Peyer's patch (tissue), 4 donors: ENCODE measurements at regions not wholly inside any gene's neighbourhood (a gene's known extent, or its start where the extent isn't known, plus 50 kb on each side); places are given as distances from the start of the nearest gene placed in this dataset.

Experiments
- DNase-seq, 3 donors: peaks; one replicate each; pipeline ENCODE4 v3.0.0-alpha.2; 2017 to 2019
- H3K27ac ChIP-seq, 4 donors: fragments of 200-600 bp; sonication (generic); one replicate each; pipeline ENCODE4 v1.5.1; 2016 to 2019
- H3K27me3 ChIP-seq, 2 donors: fragments of 200-600 bp; sonication (generic); one replicate each; pipeline ENCODE4 v1.5.1; 2019
- H3K36me3 ChIP-seq, 3 donors: fragments of 200-600 bp; sonication (generic); one replicate each; pipeline ENCODE4 v1.5.1; 2016 to 2019
- H3K4me1 ChIP-seq, 4 donors: fragments of 200-600 bp; sonication (generic); one replicate each; pipeline ENCODE4 v1.5.1; 2016 to 2019
- H3K4me3 ChIP-seq, 4 donors: fragments of 200-600 bp; sonication (generic); 1 replicate in 3 of 4; 2 replicates in 1 of 4; pipeline ENCODE4 v1.5.1; 2016 to 2019; ENCODE audit warnings: mild to moderate bottlenecking in 1 of 4
- H3K9me3 ChIP-seq, 4 donors: fragments of 200-600 bp; sonication (generic); one replicate each; pipeline ENCODE4 v1.5.1; 2016 to 2019; ENCODE audit warnings: mild to moderate bottlenecking in 1 of 4
- POLR2A ChIP-seq, 2 donors: fragments of 450-650 bp; IDR thresholded peaks; one replicate each; pipeline ENCODE4 v1.5.1; 2017; ENCODE audit warnings: antibody characterized with exemption in 2 of 2, mild to moderate bottlenecking in 2 of 2, moderate library complexity in 2 of 2
- TF ChIP-seq, protein P1 (sequence below), 6 experiments: fragments of 450-650 bp in 4 of 6; fragments of 200-600 bp in 2 of 6; sonication (generic) in 1 of 6; IDR thresholded peaks; one replicate each; pipeline ENCODE4 v1.5.1; 2017 to 2019; ENCODE audit warnings: antibody characterized with exemption in 6 of 6, mild to moderate bottlenecking in 3 of 6, moderate library complexity in 1 of 6

DNA sequence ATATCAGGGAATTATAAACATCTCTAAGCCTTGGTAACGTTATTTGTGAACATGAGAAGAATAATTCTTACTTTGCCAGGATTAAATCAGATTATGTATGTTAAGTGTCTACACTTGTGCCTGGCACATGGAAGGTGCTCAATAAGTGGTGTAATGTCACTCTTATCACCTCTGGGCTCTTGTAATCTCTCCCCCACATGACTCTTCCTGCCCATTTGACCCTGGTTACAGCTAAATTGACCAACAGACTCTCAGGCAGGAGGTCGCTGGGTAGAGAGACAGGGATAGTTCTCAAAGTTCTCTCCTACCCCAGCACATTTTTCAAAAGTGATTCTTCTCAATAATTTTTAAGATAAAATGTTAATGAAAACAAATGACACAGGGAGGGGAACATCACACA is 137.8 kb upstream of the FRMD6 start:
- H3K4me3 ChIP-seq: no peak overlapping the region
- no peaks in the 10 kb centered on the region for H3K27me3 ChIP-seq
- no peaks in the 10 kb centered on the region for H3K4me1 ChIP-seq
- no peak for DNase-seq
- H3K27ac ChIP-seq: no peak overlapping the region
- H3K36me3 ChIP-seq: no peaks in the 10 kb centered on the region
- H3K9me3 ChIP-seq: no peaks in the 10 kb centered on the region
- no peak for TF ChIP-seq POLR2A (IDR thresholded peaks at IDR 0.05)
- TF ChIP-seq, protein P1, sequence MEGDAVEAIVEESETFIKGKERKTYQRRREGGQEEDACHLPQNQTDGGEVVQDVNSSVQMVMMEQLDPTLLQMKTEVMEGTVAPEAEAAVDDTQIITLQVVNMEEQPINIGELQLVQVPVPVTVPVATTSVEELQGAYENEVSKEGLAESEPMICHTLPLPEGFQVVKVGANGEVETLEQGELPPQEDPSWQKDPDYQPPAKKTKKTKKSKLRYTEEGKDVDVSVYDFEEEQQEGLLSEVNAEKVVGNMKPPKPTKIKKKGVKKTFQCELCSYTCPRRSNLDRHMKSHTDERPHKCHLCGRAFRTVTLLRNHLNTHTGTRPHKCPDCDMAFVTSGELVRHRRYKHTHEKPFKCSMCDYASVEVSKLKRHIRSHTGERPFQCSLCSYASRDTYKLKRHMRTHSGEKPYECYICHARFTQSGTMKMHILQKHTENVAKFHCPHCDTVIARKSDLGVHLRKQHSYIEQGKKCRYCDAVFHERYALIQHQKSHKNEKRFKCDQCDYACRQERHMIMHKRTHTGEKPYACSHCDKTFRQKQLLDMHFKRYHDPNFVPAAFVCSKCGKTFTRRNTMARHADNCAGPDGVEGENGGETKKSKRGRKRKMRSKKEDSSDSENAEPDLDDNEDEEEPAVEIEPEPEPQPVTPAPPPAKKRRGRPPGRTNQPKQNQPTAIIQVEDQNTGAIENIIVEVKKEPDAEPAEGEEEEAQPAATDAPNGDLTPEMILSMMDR (IDR thresholded peaks at IDR 0.05): no peak

DNA sequence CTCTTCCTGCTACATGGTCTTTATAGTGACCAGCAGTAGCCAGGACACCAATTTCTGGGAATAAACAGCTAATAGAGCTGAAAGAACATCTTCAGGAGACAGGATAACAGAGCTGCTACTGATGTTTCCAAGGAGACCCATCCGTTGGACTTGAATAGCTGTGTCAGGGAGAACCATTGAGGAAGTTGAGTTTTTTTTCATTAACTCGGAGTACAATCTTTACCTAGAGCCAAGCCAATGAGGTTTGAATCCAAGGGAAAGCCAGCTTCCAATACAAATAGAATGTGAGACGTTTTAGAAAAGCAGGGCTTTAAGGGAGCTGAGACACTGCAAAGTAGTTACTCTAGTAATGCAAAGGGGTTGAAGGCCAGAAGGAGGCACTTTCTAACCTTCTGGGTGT is 136.1 kb upstream of the FRMD6 start:
- H3K27ac ChIP-seq: no peak overlapping the region
- H3K9me3 ChIP-seq: no peaks in the 10 kb centered on the region
- H3K36me3 ChIP-seq: no peaks in the 10 kb centered on the region
- no peaks in the 10 kb centered on the region for H3K4me1 ChIP-seq
- DNase-seq: no peak
- TF ChIP-seq POLR2A (IDR thresholded peaks at IDR 0.05): no peak
- TF ChIP-seq, protein P1 (IDR thresholded peaks at IDR 0.05): no peak
- no peaks in the 10 kb centered on the region for H3K27me3 ChIP-seq
- H3K4me3 ChIP-seq: no peak overlapping the region

DNA sequence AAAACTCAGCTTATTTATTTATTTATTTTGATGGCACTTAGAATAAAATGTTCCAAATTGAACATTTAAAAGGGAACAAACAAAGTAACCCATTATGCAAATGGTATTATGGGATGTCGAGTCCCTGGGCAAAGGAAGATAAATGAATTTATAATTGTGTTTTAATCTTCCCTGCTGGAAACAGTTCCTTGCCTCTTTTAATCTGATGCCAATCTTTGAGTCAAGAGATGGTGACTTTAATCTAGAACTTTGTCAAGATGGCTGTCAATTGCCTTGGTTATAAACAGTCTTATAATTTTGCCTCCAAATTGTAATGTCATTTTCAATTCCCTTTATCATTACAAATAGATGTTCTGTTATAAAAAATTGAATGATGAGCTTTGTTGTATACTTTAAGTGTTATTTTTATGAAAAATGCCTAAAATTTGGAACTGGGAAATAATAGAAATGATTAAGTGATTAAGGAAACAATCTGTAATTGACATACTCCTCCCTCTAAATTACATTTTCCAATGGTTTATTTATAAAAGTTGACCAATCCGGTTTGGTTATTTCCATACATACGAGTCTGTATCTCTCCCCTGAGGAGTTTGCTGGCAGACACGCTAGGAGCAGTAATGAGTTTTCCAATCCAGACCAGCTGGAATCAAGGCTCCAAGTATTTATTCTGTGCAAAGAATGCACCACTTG is 134.9 kb upstream of the FRMD6 start:
- H3K9me3 ChIP-seq: no peaks in the 10 kb centered on the region
- no peak overlapping the region for H3K4me3 ChIP-seq
- H3K4me1 ChIP-seq: no peaks in the 10 kb centered on the region
- H3K27ac ChIP-seq: no peak overlapping the region
- H3K27me3 ChIP-seq: no peaks in the 10 kb centered on the region
- TF ChIP-seq, protein P1 (IDR thresholded peaks at IDR 0.05): no peak
- TF ChIP-seq POLR2A (IDR thresholded peaks at IDR 0.05): no peak
- no peaks in the 10 kb centered on the region for H3K36me3 ChIP-seq
- DNase-seq: no peak

DNA sequence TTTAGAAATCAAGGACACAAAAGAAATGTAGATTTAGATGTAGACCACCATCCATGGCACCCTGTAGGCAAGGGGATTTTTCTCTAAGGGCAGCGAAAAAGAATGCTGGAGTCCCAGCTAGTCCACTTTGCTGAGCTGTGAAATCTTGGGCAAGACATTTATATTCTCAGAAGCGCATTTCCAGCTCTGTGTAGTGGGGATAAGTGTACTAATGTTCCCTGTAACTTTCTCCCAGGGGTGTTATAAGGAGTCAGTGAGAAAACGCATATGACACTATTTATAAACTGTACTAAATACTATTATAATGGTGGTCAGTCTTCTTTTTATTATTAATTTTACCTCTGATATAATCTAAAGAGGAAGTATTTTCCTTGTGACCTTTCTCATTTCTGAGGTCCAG is 133.4 kb upstream of the FRMD6 start:
- Histone ChIP-seq H3K27me3 (no peaks in the 10 kb centered on the region), H3K27ac (no peak overlapping the region), H3K36me3 (no peaks in the 10 kb centered on the region), H3K4me3 (no peak overlapping the region), H3K9me3 (no peaks in the 10 kb centered on the region), H3K4me1 (no peaks in the 10 kb centered on the region)
- DNase-seq: no peak
- TF ChIP-seq, protein P1 (IDR thresholded peaks at IDR 0.05): no peak
- TF ChIP-seq POLR2A (IDR thresholded peaks at IDR 0.05): no peak

DNA sequence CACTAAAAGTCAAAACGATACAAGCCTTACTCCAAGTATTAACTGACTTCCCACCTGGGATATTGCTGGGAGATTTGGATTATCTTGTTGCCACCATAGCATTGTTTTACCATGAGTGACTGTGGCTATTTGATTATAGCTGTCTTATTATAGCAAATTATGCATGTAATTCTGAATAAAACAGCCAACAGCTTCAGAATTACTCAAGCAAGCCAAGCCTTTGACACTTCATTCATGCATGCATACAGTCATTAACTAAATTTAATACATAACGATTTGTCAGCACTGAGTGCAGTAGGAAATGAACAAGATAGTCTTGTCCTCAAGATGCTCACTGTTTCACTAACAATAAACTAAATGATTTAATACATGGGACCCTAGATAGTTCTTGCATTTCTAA is 133.0 kb upstream of the FRMD6 start:
- no peak for DNase-seq
- no peak overlapping the region for H3K27ac ChIP-seq

More for the DNA sequence above, 133.0 kb upstream of the FRMD6 start:
- Histone ChIP-seq H3K4me1 (no peaks in the 10 kb centered on the region), H3K9me3 (no peaks in the 10 kb centered on the region), H3K27me3 (no peaks in the 10 kb centered on the region), H3K36me3 (no peaks in the 10 kb centered on the region), H3K4me3 (no peak overlapping the region)
- no peak for TF ChIP-seq POLR2A (IDR thresholded peaks at IDR 0.05)
- TF ChIP-seq, protein P1 (IDR thresholded peaks at IDR 0.05): no peak
